Endothelial cell (in vitro differentiated cells): ENCODE measurements at regions not wholly inside any gene's neighbourhood (a gene's known extent, or its start where the extent isn't known, plus 50 kb on each side); places are given as distances from the start of the nearest gene placed in this dataset.

Experiments
- DNase-seq: peaks from one replicate; pipeline ENCODE4 v3.0.0; 2021; ENCODE audit warnings: low spot score
- H3K27ac Mint-ChIP-seq: one replicate; pipeline ENCODE4 v1.8.0; 2021; ENCODE audit warnings: mixed read lengths, inconsistent platforms; ENCODE audit not compliant: unreplicated experiment
- H3K27me3 Mint-ChIP-seq: one replicate; pipeline ENCODE4 v1.8.0; 2021; ENCODE audit warnings: mild to moderate bottlenecking, moderate library complexity, mixed read lengths, inconsistent platforms; ENCODE audit not compliant: unreplicated experiment
- H3K36me3 Mint-ChIP-seq: one replicate; pipeline ENCODE4 v1.8.0; 2021; ENCODE audit warnings: mild to moderate bottlenecking, low read depth, mixed read lengths, inconsistent platforms; ENCODE audit not compliant: unreplicated experiment
- H3K4me1 Mint-ChIP-seq: one replicate; pipeline ENCODE4 v1.8.0; 2021; ENCODE audit warnings: mild to moderate bottlenecking, mixed read lengths, inconsistent platforms; ENCODE audit not compliant: unreplicated experiment
- H3K4me3 Mint-ChIP-seq: one replicate; pipeline ENCODE4 v1.8.0; 2021; ENCODE audit warnings: mild to moderate bottlenecking, mixed read lengths, inconsistent platforms; ENCODE audit not compliant: unreplicated experiment
- H3K9me3 Mint-ChIP-seq: one replicate; pipeline ENCODE4 v1.8.0; 2021; ENCODE audit warnings: mixed read lengths, inconsistent platforms; ENCODE audit not compliant: unreplicated experiment
- CTCF ChIP-seq: fragments of 200-600 bp; sonication (generic); IDR thresholded peaks from one replicate; pipeline ENCODE4 v1.5.0; 2021; ENCODE audit warnings: antibody characterized with exemption; ENCODE audit not compliant: unreplicated experiment

GRCh38 chr5:32507738-32508434 is 63.3 kb upstream of the ZFR start:
- H3K36me3 Mint-ChIP-seq: no peaks in the 10 kb centered on the region
- no peak for DNase-seq
- H3K4me1 Mint-ChIP-seq: peaks cover 25% of the 10 kb centered on the region
- no peak overlapping the region for H3K4me3 Mint-ChIP-seq
- no peaks in the 10 kb centered on the region for H3K9me3 Mint-ChIP-seq
- no peaks in the 10 kb centered on the region for H3K27me3 Mint-ChIP-seq
- H3K27ac Mint-ChIP-seq: no peak overlapping the region
- no peak for TF ChIP-seq CTCF

GRCh38 chr5:32506799-32507198 is 62.3 kb upstream of the ZFR start:
- no peaks in the 10 kb centered on the region for H3K36me3 Mint-ChIP-seq
- peak overlapping the region; percentile 57 for H3K4me3 Mint-ChIP-seq
- no peaks in the 10 kb centered on the region for H3K27me3 Mint-ChIP-seq
- DNase-seq: no peak
- H3K4me1 Mint-ChIP-seq: peaks cover 25% of the 10 kb centered on the region
- H3K9me3 Mint-ChIP-seq: no peaks in the 10 kb centered on the region
- no peak for TF ChIP-seq CTCF
- no peak overlapping the region for H3K27ac Mint-ChIP-seq

GRCh38 chr5:32506201-32506661 is 61.7 kb upstream of the ZFR start:
- Mint-ChIP-seq H3K27me3 (peaks cover 2% of the 10 kb centered on the region), H3K4me1 (peaks cover 26% of the 10 kb centered on the region), H3K4me3 (peak overlapping the region; percentile 57), H3K36me3 (no peaks in the 10 kb centered on the region), H3K27ac (no peak overlapping the region), H3K9me3 (no peaks in the 10 kb centered on the region)
- no peak for DNase-seq
- TF ChIP-seq CTCF: no peak

- H3K27ac Mint-ChIP-seq: no peak overlapping the region
- H3K4me3 Mint-ChIP-seq: peak overlapping the region; percentile 57
- H3K9me3 Mint-ChIP-seq: no peaks in the 10 kb centered on the region
Observed at GRCh38 chr5:32505756-32506155, 61.2 kb upstream of the ZFR start.

More at GRCh38 chr5:32505756-32506155, 61.2 kb upstream of the ZFR start:
- H3K36me3 Mint-ChIP-seq: no peaks in the 10 kb centered on the region
- peaks cover 3% of the 10 kb centered on the region for H3K27me3 Mint-ChIP-seq
- no peak for DNase-seq
- peaks cover 27% of the 10 kb centered on the region for H3K4me1 Mint-ChIP-seq
- no peak for TF ChIP-seq CTCF
